IMR-90 (cell line): ENCODE measurements at regions not wholly inside any gene's neighbourhood (a gene's known extent, or its start where the extent isn't known, plus 50 kb on each side); places are given as distances from the start of the nearest gene placed in this dataset.

ENCODE experiments used
- ATAC-seq: fragments of 200-7000 bp; cut with Tn5 transposase; 2 replicates; pipeline ENCODE4 v1.9.1; 2020; ENCODE audit warnings: low read depth, mild to moderate bottlenecking, moderate library complexity
- BruUV-seq: library from RNA; stranded (reverse); fragments of 400-500 nt; replicated peaks from 2 replicates; lab custom pipeline; 2021; lab: Mats Ljungman, UMichigan
- CTCF ChIA-PET: fragments of 300-600 bp; formaldehyde crosslinking; extraction: SDS; loops from one replicate; lab custom pipeline; 2021; ENCODE audit warnings: antibody characterized with exemption; lab: Yijun Ruan, JAX
- POLR2A ChIA-PET: fragments of 300-600 bp; sonication (Branson Sonifier 250); formaldehyde crosslinking; loops from one replicate; lab custom pipeline; 2022; ENCODE audit warnings: antibody characterized with exemption; ENCODE audit not compliant: unreplicated experiment; lab: Charles Lee
- DNase-seq: peaks from one replicate; pipeline ENCODE4 v3.0.0; 2013
- H2AFZ ChIP-seq: replicated peaks from 2 replicates; pipeline ENCODE3; 2013; ENCODE audit warnings: low read length, mild to moderate bottlenecking; ENCODE audit not compliant: poor library complexity
- H2AK5ac ChIP-seq: 2 replicates; pipeline ENCODE4 v1.6.1; 2013; ENCODE audit warnings: low read depth, low read length, inconsistent platforms
- H2AK9ac ChIP-seq: replicated peaks from 2 replicates; pipeline ENCODE3; 2013; ENCODE audit warnings: mild to moderate bottlenecking, low read depth, low read length, moderate library complexity; ENCODE audit not compliant: poor library complexity
- H2BK120ac ChIP-seq: 2 replicates; pipeline ENCODE4 v1.6.1; 2013; ENCODE audit warnings: low read depth, low read length, inconsistent platforms
- H2BK15ac ChIP-seq: 3 replicates; pipeline ENCODE4 v1.6.1; 2013; ENCODE audit warnings: low read depth, low read length, inconsistent platforms
- H2BK20ac ChIP-seq: 2 replicates; pipeline ENCODE4 v1.6.1; 2013; ENCODE audit warnings: low read depth, mild to moderate bottlenecking, inconsistent platforms, low read length, moderate library complexity
- H2BK5ac ChIP-seq: 2 replicates; pipeline ENCODE4 v1.6.1; 2013; ENCODE audit warnings: mild to moderate bottlenecking, low read depth, low read length, inconsistent platforms; ENCODE audit not compliant: poor library complexity, severe bottlenecking
- H3K14ac ChIP-seq: replicated peaks from 2 replicates; pipeline ENCODE4 v1.6.1; 2013; ENCODE audit warnings: low read depth, low read length, inconsistent platforms
- H3K18ac ChIP-seq: 2 replicates; pipeline ENCODE4 v1.6.1; 2013; ENCODE audit warnings: low read depth, low read length, control low read depth
- H3K23ac ChIP-seq: 2 replicates; pipeline ENCODE4 v1.6.1; 2013; ENCODE audit warnings: low read depth, low read length, inconsistent platforms
- H3K27ac ChIP-seq: 2 replicates; pipeline ENCODE4 v1.5.1; 2013; ENCODE audit warnings: mild to moderate bottlenecking, control low read depth, low read length; ENCODE audit not compliant: insufficient read depth
- H3K27me3 ChIP-seq: 2 replicates; pipeline ENCODE4 v1.6.1; 2013; ENCODE audit warnings: low read length; ENCODE audit not compliant: control insufficient read depth, insufficient read depth
- H3K36me3 ChIP-seq: 2 replicates; pipeline ENCODE4 v1.6.1; 2013; ENCODE audit warnings: low read length, mixed read lengths; ENCODE audit not compliant: control insufficient read depth, insufficient read depth
- H3K4ac ChIP-seq: 2 replicates; pipeline ENCODE4 v1.6.1; 2013; ENCODE audit warnings: low read depth, low read length, inconsistent platforms
- H3K4me1 ChIP-seq: 2 replicates; pipeline ENCODE4 v1.6.1; 2013; ENCODE audit warnings: low read length, mixed read lengths; ENCODE audit not compliant: control insufficient read depth, insufficient read depth
- H3K4me2 ChIP-seq: 2 replicates; pipeline ENCODE4 v1.6.1; 2013; ENCODE audit warnings: low read depth, mild to moderate bottlenecking, control low read depth, low read length, moderate library complexity
- H3K4me3 ChIP-seq: 2 replicates; pipeline ENCODE4 v1.5.1; 2013; ENCODE audit warnings: low read depth, mild to moderate bottlenecking, control low read depth, low read length, moderate library complexity; ENCODE audit not compliant: insufficient read depth
- H3K56ac ChIP-seq: 2 replicates; pipeline ENCODE4 v1.6.1; 2013; ENCODE audit warnings: low read length, inconsistent platforms; ENCODE audit not compliant: insufficient read depth; ENCODE audit errors: extremely low read depth
- H3K79me1 ChIP-seq, 2 experiments: 2 replicates each; pipeline ENCODE4 v1.6.1; 2013; ENCODE audit warnings: low read length in 2 of 2, inconsistent platforms in 1 of 2, low read depth in 1 of 2
- H3K9ac ChIP-seq: 2 replicates; pipeline ENCODE4 v1.6.1; 2013; ENCODE audit warnings: low read depth, low read length, control low read depth
- H3K9me1 ChIP-seq: 2 replicates; pipeline ENCODE4 v1.6.1; 2013; ENCODE audit warnings: low read length, inconsistent platforms; ENCODE audit not compliant: insufficient read depth
- H3K9me3 ChIP-seq: 2 replicates; pipeline ENCODE4 v1.6.1; 2013; ENCODE audit warnings: low read length; ENCODE audit not compliant: control insufficient read depth, insufficient read depth
- H4K20me1 ChIP-seq: 2 replicates; pipeline ENCODE4 v1.6.1; 2013; ENCODE audit warnings: low read length, inconsistent platforms; ENCODE audit not compliant: insufficient read depth
- H4K5ac ChIP-seq: 2 replicates; pipeline ENCODE4 v1.6.1; 2013; ENCODE audit warnings: mild to moderate bottlenecking, low read depth, low read length, control low read depth
- H4K8ac ChIP-seq, 2 experiments: 2 replicates each; pipeline ENCODE4 v1.6.1; 2013; ENCODE audit warnings: low read depth in 2 of 2, low read length in 2 of 2, control low read depth in 1 of 2, inconsistent platforms in 1 of 2
- H4K91ac ChIP-seq: 2 replicates; pipeline ENCODE4 v1.6.1; 2013; ENCODE audit warnings: low read depth, low read length, inconsistent platforms; ENCODE audit not compliant: insufficient read depth
- CEBPB ChIP-seq: IDR thresholded peaks from 2 replicates; pipeline ENCODE4 v1.6.1; 2012; ENCODE audit warnings: low read depth, low read length, improper control_type of control experiment
- CHD1 ChIP-seq: IDR thresholded peaks from 2 replicates; pipeline ENCODE4 v1.6.1; 2012; ENCODE audit warnings: low read depth, low read length, improper control_type of control experiment
- CTCF ChIP-seq: conservative IDR thresholded peaks from 2 replicates; pipeline ENCODE4 v1.5.1; 2012; ENCODE audit warnings: mild to moderate bottlenecking, low read depth, low read length, improper control_type of control experiment
- FOS ChIP-seq: fragments of 150-350 bp; IDR thresholded peaks from 2 replicates; pipeline ENCODE4 v1.6.1; 2016; ENCODE audit warnings: low read depth, low read length
- MXI1 ChIP-seq: IDR thresholded peaks from 2 replicates; pipeline ENCODE4 v1.6.1; 2012; ENCODE audit warnings: low read depth, mild to moderate bottlenecking, low read length, moderate library complexity, borderline replicate concordance
- NFE2L2 ChIP-seq: fragments of 150-350 bp; IDR thresholded peaks from 2 replicates; pipeline ENCODE4 v1.6.1; 2016; ENCODE audit warnings: low read depth, mild to moderate bottlenecking, low read length
- RAD21 ChIP-seq: IDR thresholded peaks from 2 replicates; pipeline ENCODE4 v1.6.1; 2012; ENCODE audit warnings: low read length, improper control_type of control experiment
- RCOR1 ChIP-seq: IDR thresholded peaks from 2 replicates; pipeline ENCODE4 v1.6.1; 2012; ENCODE audit warnings: mild to moderate bottlenecking, low read length, improper control_type of control experiment; ENCODE audit not compliant: insufficient replicate concordance
- SMC3 ChIP-seq: fragments of 150-350 bp; IDR thresholded peaks from 2 replicates; pipeline ENCODE4 v1.6.1; 2016; ENCODE audit warnings: low read depth, mild to moderate bottlenecking, antibody characterized with exemption, low read length, moderate library complexity
- WGBS, 2 experiments: methylation state at CpG; one replicate each; pipeline versions ENCODE4 v1.1.5 to v1.1.7; 2013; ENCODE audit warnings: missing lambda C conversion rate in 2 of 2; ENCODE audit not compliant: insufficient read length in 1 of 2; ENCODE audit errors: extremely low coverage in 2 of 2; 5-methylcytosine and 5-hydroxymethylcytosine counted together
- dilution Hi-C: fragments of 300-500 bp; cut with HindIII; formaldehyde crosslinking; loops from one replicate; pipeline ENCODE4 v1.14.3; 2018; ENCODE audit warnings: low sequenced_read_pairs; ENCODE audit not compliant: unreplicated experiment
- in situ Hi-C: fragments of 300-500 bp; cut with MboI; formaldehyde crosslinking; loops from 3 replicates; pipeline ENCODE4 v1.14.3; 2019; ENCODE audit warnings: low sequenced_read_pairs, inconsistent platforms, mixed read lengths
- intact Hi-C: fragments of 100-400 bp; cut with micrococcal nuclease; formaldehyde crosslinking; loops from 2 replicates; pipeline ENCODE4 v1.10.0; 2022
- TF ChIP-seq, protein P1 (sequence below): fragments of 150-350 bp; IDR thresholded peaks from 2 replicates; pipeline ENCODE4 v1.6.1; 2017; ENCODE audit warnings: mild to moderate bottlenecking, antibody characterized with exemption, low read length, low read depth
- TF ChIP-seq, protein P2 (sequence below): fragments of 150-350 bp; IDR thresholded peaks from 2 replicates; pipeline ENCODE4 v1.6.1; 2016; ENCODE audit warnings: low read depth, mild to moderate bottlenecking, low read length, moderate library complexity, borderline replicate concordance

- Histone ChIP-seq H4K8ac (no peak overlapping the region), H3K36me3 (no peaks in the 10 kb centered on the region), H4K5ac (no peak overlapping the region), H3K27ac (no peak overlapping the region), H4K91ac (no peak overlapping the region), H3K18ac (no peak overlapping the region), H2BK5ac (no peak overlapping the region), H3K23ac (no peak overlapping the region), H2BK120ac (no peak overlapping the region), H3K79me1 (no peaks in the 10 kb centered on the region), H3K4me3 (no peak overlapping the region), H2AFZ (no peak overlapping the region), H3K27me3 (no peaks in the 10 kb centered on the region), H2BK15ac (no peak overlapping the region), H3K14ac (no peak overlapping the region), H3K9me1 (no peaks in the 10 kb centered on the region), H4K20me1 (no peaks in the 10 kb centered on the region), H3K4me2 (no peak overlapping the region), H3K4ac (no peak overlapping the region), H3K9me3 (no peaks in the 10 kb centered on the region; the same call in 1 of the 2 replicates), H3K56ac (no peak overlapping the region), H3K9ac (no peak overlapping the region), H3K4me1 (no peaks in the 10 kb centered on the region), H2AK5ac (no peak overlapping the region), H2BK20ac (no peak overlapping the region), H2AK9ac (no peak overlapping the region)
- dilution Hi-C loops = no loop called here
- BruUV-seq = no TSS peak
- in situ Hi-C loops = no loop called here
- POLR2A ChIA-PET = interaction anchor here (0.6 kb wide), 1 partner anchor 82 kb away, joined by 3 read pairs; no protein-coding TSS in a partner anchor
- intact Hi-C loops = loop anchor here (10.0 kb wide), 1 partner anchor 53 kb away; no protein-coding TSS in a partner anchor
- CTCF ChIA-PET = no interaction called here
- no CpG with 5 or more reads among the region's 3 CpGs for WGBS, 2 experiments
- no peak for DNase-seq
- no peak for TF ChIP-seq CEBPB
- no peak for TF ChIP-seq CTCF
- no peak for TF ChIP-seq MXI1
- no peak for TF ChIP-seq CHD1
- no peak for TF ChIP-seq SMC3
- TF ChIP-seq, protein P1, sequence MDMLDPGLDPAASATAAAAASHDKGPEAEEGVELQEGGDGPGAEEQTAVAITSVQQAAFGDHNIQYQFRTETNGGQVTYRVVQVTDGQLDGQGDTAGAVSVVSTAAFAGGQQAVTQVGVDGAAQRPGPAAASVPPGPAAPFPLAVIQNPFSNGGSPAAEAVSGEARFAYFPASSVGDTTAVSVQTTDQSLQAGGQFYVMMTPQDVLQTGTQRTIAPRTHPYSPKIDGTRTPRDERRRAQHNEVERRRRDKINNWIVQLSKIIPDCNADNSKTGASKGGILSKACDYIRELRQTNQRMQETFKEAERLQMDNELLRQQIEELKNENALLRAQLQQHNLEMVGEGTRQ = no peak
- no peak for TF ChIP-seq RAD21
- TF ChIP-seq FOS = no peak
- no peak for TF ChIP-seq RCOR1
- no peak for TF ChIP-seq NFE2L2
- TF ChIP-seq, protein P2, sequence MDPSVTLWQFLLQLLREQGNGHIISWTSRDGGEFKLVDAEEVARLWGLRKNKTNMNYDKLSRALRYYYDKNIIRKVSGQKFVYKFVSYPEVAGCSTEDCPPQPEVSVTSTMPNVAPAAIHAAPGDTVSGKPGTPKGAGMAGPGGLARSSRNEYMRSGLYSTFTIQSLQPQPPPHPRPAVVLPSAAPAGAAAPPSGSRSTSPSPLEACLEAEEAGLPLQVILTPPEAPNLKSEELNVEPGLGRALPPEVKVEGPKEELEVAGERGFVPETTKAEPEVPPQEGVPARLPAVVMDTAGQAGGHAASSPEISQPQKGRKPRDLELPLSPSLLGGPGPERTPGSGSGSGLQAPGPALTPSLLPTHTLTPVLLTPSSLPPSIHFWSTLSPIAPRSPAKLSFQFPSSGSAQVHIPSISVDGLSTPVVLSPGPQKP = no peak
- no peak for ATAC-seq
Observed at GRCh38 chr7:149377386-149377785, 83.5 kb downstream of the ZNF777 start.
